ENCODE measurements at regions not wholly inside any gene's neighbourhood (a gene's known extent, or its start where the extent isn't known, plus 50 kb on each side); places are given as distances from the start of the nearest gene placed in this dataset.
"Not testable (repeated sequence)": the region's sequence is repeated elsewhere in the genome, so short reads cannot be mapped to it uniquely, and the experiment has no call there.

DNA sequence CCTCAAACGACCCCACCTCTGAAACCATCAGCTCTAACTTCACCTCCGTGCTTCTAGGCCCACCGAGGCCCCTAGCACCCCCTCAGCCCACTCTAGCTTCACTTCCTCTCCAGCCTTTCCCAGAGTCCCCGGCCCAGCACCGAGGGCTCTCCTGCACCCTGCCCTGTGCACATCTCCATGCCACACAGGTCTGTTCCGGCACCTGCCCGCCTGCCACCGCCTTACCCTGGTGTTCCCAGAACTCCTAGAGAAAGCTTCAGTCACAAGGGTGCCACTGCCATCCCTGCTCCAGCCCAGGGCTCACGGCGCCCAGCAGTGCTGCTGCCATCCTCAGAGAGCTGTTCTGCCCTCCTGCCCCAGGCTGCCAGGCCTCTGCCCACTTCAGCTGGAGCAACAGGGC, 61.3 kb upstream of the INSIG1 start:
- no peaks in the 10 kb centered on the region for H4K20me1 ChIP-seq (ENCODE audit: insufficient read depth, poor library complexity, severe bottlenecking)
- no peak overlapping the region for H2AFZ ChIP-seq
- H3K9me2 ChIP-seq (replicated peaks; ENCODE audit: insufficient read depth): no peaks in the 10 kb centered on the region
- peaks cover 25% of the 10 kb centered on the region for H3K4me1 ChIP-seq (ENCODE audit: insufficient read depth)
- 93% methylated on average over 10 of the region's 10 CpGs for WGBS (ENCODE audit: low lambda C conversion rate, missing lambda C conversion rate)
- no peaks in the 10 kb centered on the region for H3K27me3 ChIP-seq
- no peak overlapping the region for H3K4me2 ChIP-seq
- no peak overlapping the region for H3K4me3 ChIP-seq
- H3K79me2 ChIP-seq: no peaks in the 10 kb centered on the region
- no peak for DNase-seq (ENCODE audit: low spot score)
- no peak for TF ChIP-seq EZH2phosphoT487 (IDR thresholded peaks at IDR 0.05; ENCODE audit: low read depth, severe bottlenecking, unreplicated experiment)
- TF ChIP-seq EZH2 (IDR thresholded peaks at IDR 0.05; ENCODE audit: borderline replicate concordance): no peak
- TF ChIP-seq, protein P1, sequence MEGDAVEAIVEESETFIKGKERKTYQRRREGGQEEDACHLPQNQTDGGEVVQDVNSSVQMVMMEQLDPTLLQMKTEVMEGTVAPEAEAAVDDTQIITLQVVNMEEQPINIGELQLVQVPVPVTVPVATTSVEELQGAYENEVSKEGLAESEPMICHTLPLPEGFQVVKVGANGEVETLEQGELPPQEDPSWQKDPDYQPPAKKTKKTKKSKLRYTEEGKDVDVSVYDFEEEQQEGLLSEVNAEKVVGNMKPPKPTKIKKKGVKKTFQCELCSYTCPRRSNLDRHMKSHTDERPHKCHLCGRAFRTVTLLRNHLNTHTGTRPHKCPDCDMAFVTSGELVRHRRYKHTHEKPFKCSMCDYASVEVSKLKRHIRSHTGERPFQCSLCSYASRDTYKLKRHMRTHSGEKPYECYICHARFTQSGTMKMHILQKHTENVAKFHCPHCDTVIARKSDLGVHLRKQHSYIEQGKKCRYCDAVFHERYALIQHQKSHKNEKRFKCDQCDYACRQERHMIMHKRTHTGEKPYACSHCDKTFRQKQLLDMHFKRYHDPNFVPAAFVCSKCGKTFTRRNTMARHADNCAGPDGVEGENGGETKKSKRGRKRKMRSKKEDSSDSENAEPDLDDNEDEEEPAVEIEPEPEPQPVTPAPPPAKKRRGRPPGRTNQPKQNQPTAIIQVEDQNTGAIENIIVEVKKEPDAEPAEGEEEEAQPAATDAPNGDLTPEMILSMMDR (IDR thresholded peaks at IDR 0.05; ENCODE audit: poor library complexity): no peak
- H3K9me3 ChIP-seq (ENCODE audit: low read depth): no peaks in the 10 kb centered on the region
- peak overlapping the region; percentile 95 for H3K27ac ChIP-seq
- no peaks in the 10 kb centered on the region for H3K36me3 ChIP-seq (replicated peaks; ENCODE audit: insufficient read depth, low read depth)

GRCh38 chr7:155237297-155237696, 60.4 kb upstream of the INSIG1 start:
- no peak for DNase-seq (ENCODE audit: low spot score)
- no peak overlapping the region for H3K4me2 ChIP-seq
- H3K79me2 ChIP-seq: no peaks in the 10 kb centered on the region
- no peaks in the 10 kb centered on the region for H3K9me3 ChIP-seq (ENCODE audit: low read depth)
- 84% methylated on average over 6 of the region's 6 CpGs for WGBS (ENCODE audit: low lambda C conversion rate, missing lambda C conversion rate)
- H4K20me1 ChIP-seq (ENCODE audit: insufficient read depth, poor library complexity, severe bottlenecking): no peaks in the 10 kb centered on the region
- TF ChIP-seq, protein P1 (IDR thresholded peaks at IDR 0.05; ENCODE audit: poor library complexity): no peak
- TF ChIP-seq EZH2phosphoT487 (IDR thresholded peaks at IDR 0.05; ENCODE audit: low read depth, severe bottlenecking, unreplicated experiment): no peak
- no peak overlapping the region for H3K27ac ChIP-seq
- H3K9me2 ChIP-seq (replicated peaks; ENCODE audit: insufficient read depth): no peaks in the 10 kb centered on the region
- peaks cover 25% of the 10 kb centered on the region for H3K4me1 ChIP-seq (ENCODE audit: insufficient read depth)
- no peak overlapping the region for H2AFZ ChIP-seq
- no peaks in the 10 kb centered on the region for H3K36me3 ChIP-seq (replicated peaks; ENCODE audit: insufficient read depth, low read depth)
- no peak overlapping the region for H3K4me3 ChIP-seq
- H3K27me3 ChIP-seq: no peaks in the 10 kb centered on the region

GRCh38 chr7:155237730-155238129, 59.9 kb upstream of the INSIG1 start:
- 90% methylated on average over 5 of the region's 5 CpGs for WGBS (ENCODE audit: low lambda C conversion rate, missing lambda C conversion rate)
- H4K20me1 ChIP-seq (ENCODE audit: insufficient read depth, poor library complexity, severe bottlenecking): no peaks in the 10 kb centered on the region
- H3K9me2 ChIP-seq (replicated peaks; ENCODE audit: insufficient read depth): no peaks in the 10 kb centered on the region
- H3K4me2 ChIP-seq: no peak overlapping the region
- no peak overlapping the region for H3K4me3 ChIP-seq
- peaks cover 21% of the 10 kb centered on the region for H3K4me1 ChIP-seq (ENCODE audit: insufficient read depth)
- no peaks in the 10 kb centered on the region for H3K9me3 ChIP-seq (ENCODE audit: low read depth)
- H3K27me3 ChIP-seq: no peaks in the 10 kb centered on the region
- TF ChIP-seq, protein P1 (IDR thresholded peaks at IDR 0.05; ENCODE audit: poor library complexity): no peak
- TF ChIP-seq EZH2phosphoT487 (IDR thresholded peaks at IDR 0.05; ENCODE audit: low read depth, severe bottlenecking, unreplicated experiment) (no peak), EZH2 (IDR thresholded peaks at IDR 0.05; ENCODE audit: borderline replicate concordance) (no peak)
- no peak overlapping the region for H3K27ac ChIP-seq
- H2AFZ ChIP-seq: no peak overlapping the region
- H3K79me2 ChIP-seq: no peaks in the 10 kb centered on the region
- no peaks in the 10 kb centered on the region for H3K36me3 ChIP-seq (replicated peaks; ENCODE audit: insufficient read depth, low read depth)
- no peak for DNase-seq (ENCODE audit: low spot score)

DNA sequence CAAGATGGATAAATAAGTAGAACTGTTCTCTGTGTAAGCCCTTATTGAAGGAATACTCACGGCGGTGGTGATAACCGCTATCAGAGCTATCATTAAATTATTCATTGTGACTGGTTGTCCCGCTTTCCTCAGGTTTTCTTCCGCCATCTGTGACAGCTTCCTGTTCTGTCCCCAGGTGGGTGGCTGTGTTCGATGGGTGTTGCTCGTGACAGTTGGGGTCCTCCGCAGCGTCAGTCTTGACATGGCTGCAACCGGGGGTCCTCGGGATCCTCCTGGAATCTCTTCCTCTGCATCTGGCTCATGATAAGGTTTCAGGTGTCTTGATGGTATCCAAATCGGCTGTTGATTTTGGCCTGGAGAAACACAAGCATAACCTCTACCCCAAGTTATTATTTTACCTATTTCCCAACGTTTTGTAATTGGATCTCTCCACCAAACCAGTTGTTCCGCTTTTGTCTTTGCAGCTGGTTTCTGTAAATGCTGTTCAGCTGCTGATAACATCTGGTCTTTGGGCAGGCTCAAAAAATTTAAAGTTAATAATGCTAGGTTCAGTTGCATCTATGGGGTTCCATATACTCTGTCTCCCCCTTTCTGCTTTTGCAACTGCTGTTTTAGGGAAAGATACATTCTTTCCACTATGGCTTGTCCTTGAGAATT, 58.1 kb upstream of the INSIG1 start:
- H3K4me3 ChIP-seq; DNase-seq (ENCODE audit: low spot score); H3K27me3 ChIP-seq; H3K79me2 ChIP-seq; H3K9me2 ChIP-seq (replicated peaks; ENCODE audit: insufficient read depth); H2AFZ ChIP-seq; H3K27ac ChIP-seq; H4K20me1 ChIP-seq (ENCODE audit: insufficient read depth, poor library complexity, severe bottlenecking); H3K9me3 ChIP-seq (ENCODE audit: low read depth); H3K4me1 ChIP-seq (ENCODE audit: insufficient read depth); H3K4me2 ChIP-seq; H3K36me3 ChIP-seq (replicated peaks; ENCODE audit: insufficient read depth, low read depth): not testable (repeated sequence)
- WGBS (ENCODE audit: low lambda C conversion rate, missing lambda C conversion rate): 79% methylated on average over 14 of the region's 14 CpGs

All from hepatocyte (in vitro differentiated cells).